Gastroesophageal sphincter (tissue), 3 donors: ENCODE measurements at regions not wholly inside any gene's neighbourhood (a gene's known extent, or its start where the extent isn't known, plus 50 kb on each side); places are given as distances from the start of the nearest gene placed in this dataset.

ENCODE experiments used
- CTCF ChIP-seq, 4 experiments: fragments of 200-600 bp in 2 of 4; fragments of 450-650 bp in 2 of 4; sonication (generic) in 1 of 4; IDR thresholded peaks; one replicate each; pipeline ENCODE4 v1.5.1; 2017 to 2019; ENCODE audit warnings: antibody characterized with exemption in 4 of 4, mild to moderate bottlenecking in 2 of 4, moderate library complexity in 2 of 4
- POLR2A ChIP-seq, 2 donors: fragments of 450-650 bp; IDR thresholded peaks; one replicate each; pipeline ENCODE4 v1.6.1; 2017; ENCODE audit warnings: antibody characterized with exemption in 2 of 2, mild to moderate bottlenecking in 2 of 2, moderate library complexity in 1 of 2

- TF ChIP-seq CTCF (IDR thresholded peaks at IDR 0.05) (no peak), POLR2A (IDR thresholded peaks at IDR 0.05) (no peak)
Measured at GRCh38 chr5:87627363-87627762, 214.6 kb upstream of the CCNH start.
